Epithelial cell of prostate (primary cell): ENCODE measurements at regions not wholly inside any gene's neighbourhood (a gene's known extent, or its start where the extent isn't known, plus 50 kb on each side); places are given as distances from the start of the nearest gene placed in this dataset.
A peak's percentile ranks its signal among the peaks of the same experiment; 100 is the strongest.
"Not testable (repeated sequence)": the region's sequence is repeated elsewhere in the genome, so short reads cannot be mapped to it uniquely, and the experiment has no call there.

Experiments
- DNase-seq: peaks from one replicate; pipeline ENCODE4 v3.0.0-alpha.2; 2011; ENCODE audit warnings: low read depth, low spot score
- H3K27ac ChIP-seq: fragments of 450-650 bp; 2 replicates; pipeline ENCODE4 v1.5.1; 2017; ENCODE audit warnings: mild to moderate bottlenecking

- no peak overlapping the region for H3K27ac ChIP-seq
- no peak for DNase-seq
Observed at GRCh38 chr7:89607792-89608191, 546.5 kb upstream of the STEAP1 start.

- H3K27ac ChIP-seq, DNase-seq: not testable (repeated sequence)
Observed at GRCh38 chr7:89616829-89617228, 537.4 kb upstream of the STEAP1 start.

- no peak overlapping the region for H3K27ac ChIP-seq
- no peak for DNase-seq
Observed at GRCh38 chr7:89618274-89618673, 536.0 kb upstream of the STEAP1 start.

- no peak overlapping the region for H3K27ac ChIP-seq
- DNase-seq, result no peak
Observed at GRCh38 chr7:89621925-89622641, 532.2 kb upstream of the STEAP1 start.

- no peak overlapping the region for H3K27ac ChIP-seq
- DNase-seq, result no peak
Observed at GRCh38 chr7:89623018-89623672, 531.1 kb upstream of the STEAP1 start.

GRCh38 chr7:89624155-89624554 is 530.1 kb upstream of the STEAP1 start:
- not testable (repeated sequence) for H3K27ac ChIP-seq, DNase-seq

- no peak for DNase-seq
- H3K27ac ChIP-seq, result no peak overlapping the region
Observed at GRCh38 chr7:89648509-89648908, 505.8 kb upstream of the STEAP1 start.

GRCh38 chr7:89655946-89656345 is 498.3 kb upstream of the STEAP1 start:
- H3K27ac ChIP-seq, result no peak overlapping the region
- DNase-seq, result no peak

- DNase-seq, result no peak
- no peak overlapping the region for H3K27ac ChIP-seq
Observed at GRCh38 chr7:89661876-89662275, 492.4 kb upstream of the STEAP1 start.

GRCh38 chr7:89666136-89666835 is 488.0 kb upstream of the STEAP1 start:
- DNase-seq, result no peak

GRCh38 chr7:89680161-89680560 is 474.1 kb upstream of the STEAP1 start:
- H3K27ac ChIP-seq, result no peak overlapping the region
- DNase-seq, result no peak

More at GRCh38 chr7:89666136-89666835, 488.0 kb upstream of the STEAP1 start:
- H3K27ac ChIP-seq, result no peak overlapping the region

- no peak overlapping the region for H3K27ac ChIP-seq
- no peak for DNase-seq
Observed at GRCh38 chr7:89681448-89681847, 472.8 kb upstream of the STEAP1 start.

- no peak for DNase-seq
- H3K27ac ChIP-seq, result no peak overlapping the region
Observed at GRCh38 chr7:89685287-89685686, 469.0 kb upstream of the STEAP1 start.

- DNase-seq, result no peak
- H3K27ac ChIP-seq, result no peak overlapping the region
Observed at GRCh38 chr7:89687211-89687610, 467.1 kb upstream of the STEAP1 start.

- no peak for DNase-seq
- H3K27ac ChIP-seq, result no peak overlapping the region
Observed at GRCh38 chr7:89695241-89695640, 459.0 kb upstream of the STEAP1 start.

GRCh38 chr7:89714131-89714530 is 440.1 kb upstream of the STEAP1 start:
- no peak for DNase-seq
- no peak overlapping the region for H3K27ac ChIP-seq

- H3K27ac ChIP-seq, result not testable (repeated sequence)
- DNase-seq, result peak; percentile 1
Observed at GRCh38 chr7:89718941-89719340, 435.3 kb upstream of the STEAP1 start.

- H3K27ac ChIP-seq, result no peak overlapping the region
- DNase-seq, result no peak
Observed at GRCh38 chr7:89728481-89728880, 425.8 kb upstream of the STEAP1 start.

- no peak for DNase-seq
- no peak overlapping the region for H3K27ac ChIP-seq
Observed at GRCh38 chr7:89731751-89732445, 422.4 kb upstream of the STEAP1 start.

GRCh38 chr7:89738549-89738948 is 415.7 kb upstream of the STEAP1 start:
- no peak for DNase-seq
- H3K27ac ChIP-seq, result no peak overlapping the region

- peak; percentile 24 for DNase-seq
Observed at GRCh38 chr7:89757910-89758309, 396.4 kb upstream of the STEAP1 start.

More at GRCh38 chr7:89757910-89758309, 396.4 kb upstream of the STEAP1 start:
- no peak overlapping the region for H3K27ac ChIP-seq
